Left ventricle myocardium inferior (tissue), 1 donor: ENCODE measurements at regions not wholly inside any gene's neighbourhood (a gene's known extent, or its start where the extent isn't known, plus 50 kb on each side); places are given as distances from the start of the nearest gene placed in this dataset.
"Not testable (repeated sequence)": the region's sequence is repeated elsewhere in the genome, so short reads cannot be mapped to it uniquely, and the experiment has no call there.

Experiments used
- DNase-seq: peaks from one replicate; pipeline ENCODE4 v3.0.0-alpha.2; 2020
- H3K27ac ChIP-seq: fragments of 200-600 bp; replicated peaks from 2 replicates; pipeline ENCODE4 v1.8.0; 2021
- H3K27me3 ChIP-seq: fragments of 200-600 bp; 2 replicates; pipeline ENCODE4 v1.8.0; 2021; ENCODE audit warnings: low read depth
- H3K36me3 ChIP-seq: fragments of 200-600 bp; 2 replicates; pipeline ENCODE4 v1.8.0; 2021
- H3K4me1 ChIP-seq: fragments of 200-600 bp; 2 replicates; pipeline ENCODE4 v1.8.0; 2021
- H3K4me3 ChIP-seq: fragments of 200-600 bp; 2 replicates; pipeline ENCODE4 v1.8.0; 2021; ENCODE audit warnings: mild to moderate bottlenecking, moderate library complexity
- H3K9me3 ChIP-seq: fragments of 200-600 bp; replicated peaks from 2 replicates; pipeline ENCODE4 v1.8.0; 2021
- intact Hi-C: fragments of 100-400 bp; cut with micrococcal nuclease; formaldehyde crosslinking; loops from one replicate; pipeline ENCODE4 v1.11.0; 2022
- TF ChIP-seq, protein P1 (sequence below): fragments of 200-600 bp; IDR thresholded peaks from 2 replicates; pipeline ENCODE4 v1.8.0; 2021; ENCODE audit warnings: antibody characterized with exemption, mild to moderate bottlenecking, borderline replicate concordance
- donor health status: DM: no; HTN: yes; CAD: no; lungs with severe emphysema.

DNA sequence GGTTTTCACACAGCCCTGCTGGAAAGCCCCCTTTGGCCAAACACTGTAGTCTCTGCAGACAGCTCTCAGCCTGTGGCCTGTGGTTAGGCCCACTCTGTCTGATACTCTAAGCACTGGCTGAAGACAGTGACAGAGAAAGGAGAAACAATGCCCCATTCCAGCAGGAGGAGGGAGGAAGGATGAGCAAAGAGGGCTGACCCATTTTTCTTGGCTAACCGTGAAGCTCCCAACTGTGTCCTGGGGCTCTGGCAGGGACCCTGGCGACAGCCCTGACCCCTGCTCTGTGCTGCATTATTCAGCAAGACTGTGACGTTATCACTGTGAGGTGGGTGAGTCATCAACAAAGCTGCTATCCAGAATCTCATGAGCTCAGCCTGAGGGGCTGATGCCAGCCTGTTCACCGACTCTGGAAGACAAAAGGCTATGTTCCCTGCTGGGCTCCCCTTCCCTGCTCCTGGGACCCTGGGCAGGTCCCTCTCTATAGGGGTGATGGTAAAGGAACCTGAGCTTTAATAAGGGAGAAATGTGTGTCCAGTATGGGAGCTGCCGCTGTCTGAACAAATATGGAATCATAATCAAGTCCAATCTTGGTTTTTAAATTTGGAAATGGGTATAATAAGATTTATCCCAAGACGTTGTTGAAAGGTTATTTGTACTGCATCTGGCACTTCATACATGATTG lies 107.0 kb downstream of the RHOU start:
- Histone ChIP-seq H3K4me1 (peaks cover 18% of the 10 kb centered on the region), H3K36me3 (no peaks in the 10 kb centered on the region), H3K9me3 (peaks cover 8% of the 10 kb centered on the region), H3K27ac (no peak overlapping the region), H3K27me3 (no peaks in the 10 kb centered on the region), H3K4me3 (no peak overlapping the region)
- TF ChIP-seq, protein P1, sequence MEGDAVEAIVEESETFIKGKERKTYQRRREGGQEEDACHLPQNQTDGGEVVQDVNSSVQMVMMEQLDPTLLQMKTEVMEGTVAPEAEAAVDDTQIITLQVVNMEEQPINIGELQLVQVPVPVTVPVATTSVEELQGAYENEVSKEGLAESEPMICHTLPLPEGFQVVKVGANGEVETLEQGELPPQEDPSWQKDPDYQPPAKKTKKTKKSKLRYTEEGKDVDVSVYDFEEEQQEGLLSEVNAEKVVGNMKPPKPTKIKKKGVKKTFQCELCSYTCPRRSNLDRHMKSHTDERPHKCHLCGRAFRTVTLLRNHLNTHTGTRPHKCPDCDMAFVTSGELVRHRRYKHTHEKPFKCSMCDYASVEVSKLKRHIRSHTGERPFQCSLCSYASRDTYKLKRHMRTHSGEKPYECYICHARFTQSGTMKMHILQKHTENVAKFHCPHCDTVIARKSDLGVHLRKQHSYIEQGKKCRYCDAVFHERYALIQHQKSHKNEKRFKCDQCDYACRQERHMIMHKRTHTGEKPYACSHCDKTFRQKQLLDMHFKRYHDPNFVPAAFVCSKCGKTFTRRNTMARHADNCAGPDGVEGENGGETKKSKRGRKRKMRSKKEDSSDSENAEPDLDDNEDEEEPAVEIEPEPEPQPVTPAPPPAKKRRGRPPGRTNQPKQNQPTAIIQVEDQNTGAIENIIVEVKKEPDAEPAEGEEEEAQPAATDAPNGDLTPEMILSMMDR: no peak
- DNase-seq: no peak
- intact Hi-C loops: no loop called here

DNA sequence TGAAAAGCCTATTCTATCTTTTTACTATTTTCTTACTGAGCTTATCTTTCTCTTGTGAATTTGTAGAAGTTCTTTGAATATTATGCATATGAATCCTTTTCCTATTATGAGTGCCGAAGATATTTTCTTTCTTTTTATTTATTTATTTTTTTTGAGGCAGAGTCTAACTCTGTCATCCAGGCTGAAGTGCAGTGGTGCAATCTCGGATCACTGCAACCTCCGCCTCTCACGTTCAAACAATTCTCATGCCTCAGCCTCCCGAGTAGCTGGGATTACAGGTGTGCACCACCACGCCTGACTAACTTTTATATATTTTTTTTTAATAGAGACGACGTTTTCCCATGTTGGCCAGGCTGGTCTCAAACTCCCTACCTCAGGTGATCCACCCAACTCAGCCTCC lies 109.8 kb downstream of the RHOU start:
- no peak for DNase-seq
- Histone ChIP-seq H3K4me1 (peaks cover 13% of the 10 kb centered on the region), H3K27me3 (no peaks in the 10 kb centered on the region), H3K9me3 (peaks cover 8% of the 10 kb centered on the region), H3K4me3 (no peak overlapping the region), H3K36me3 (no peaks in the 10 kb centered on the region), H3K27ac (no peak overlapping the region)
- TF ChIP-seq, protein P1: no peak
- intact Hi-C loops: no loop called here

DNA sequence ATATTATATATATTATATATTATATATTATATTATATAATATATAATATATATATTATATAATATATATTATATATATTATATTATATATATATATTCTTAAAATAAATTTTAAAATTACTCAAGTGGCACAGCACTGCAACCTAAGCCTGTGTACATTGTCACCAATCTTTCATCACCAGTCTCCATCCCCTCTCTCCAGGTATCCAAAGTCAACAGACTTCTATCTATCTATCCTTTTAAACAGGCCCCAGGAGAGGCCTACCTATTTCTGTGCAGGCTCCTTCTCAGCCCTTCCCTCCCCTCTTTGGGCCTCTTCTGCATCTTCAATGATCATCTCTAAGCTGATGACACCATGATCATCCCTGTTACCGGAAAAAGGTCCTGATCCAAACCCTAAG lies 111.7 kb downstream of the RHOU start:
- Histone ChIP-seq H3K9me3 (peaks cover 8% of the 10 kb centered on the region), H3K4me1 (peaks cover 13% of the 10 kb centered on the region), H3K27ac (no peak overlapping the region), H3K4me3 (no peak overlapping the region), H3K36me3 (no peaks in the 10 kb centered on the region), H3K27me3 (no peaks in the 10 kb centered on the region)
- intact Hi-C loops: no loop called here
- DNase-seq: no peak
- TF ChIP-seq, protein P1: no peak

DNA sequence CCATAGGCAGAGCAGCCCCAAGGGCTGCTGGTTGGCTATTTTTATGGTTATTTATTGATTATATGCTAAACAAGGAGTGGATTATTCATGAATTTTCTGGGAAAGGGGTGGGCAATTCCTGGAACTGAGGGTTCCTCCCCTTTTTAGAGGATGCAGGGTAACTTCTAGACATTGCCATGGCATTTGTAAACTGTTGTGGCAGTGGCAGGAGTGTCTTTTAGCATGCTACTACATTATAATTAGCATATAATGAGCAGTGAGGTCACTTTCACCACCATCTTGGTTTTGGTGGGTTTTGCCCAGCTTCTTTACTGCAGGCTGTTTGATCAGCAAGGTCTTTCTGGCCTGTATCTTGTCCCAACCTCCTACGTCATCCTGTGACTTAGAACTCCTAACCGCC lies 112.2 kb downstream of the RHOU start:
- peaks cover 13% of the 10 kb centered on the region for H3K4me1 ChIP-seq
- H3K36me3 ChIP-seq, H3K27me3 ChIP-seq, DNase-seq, H3K27ac ChIP-seq, H3K4me3 ChIP-seq, intact Hi-C loops, H3K9me3 ChIP-seq: not testable (repeated sequence)

DNA sequence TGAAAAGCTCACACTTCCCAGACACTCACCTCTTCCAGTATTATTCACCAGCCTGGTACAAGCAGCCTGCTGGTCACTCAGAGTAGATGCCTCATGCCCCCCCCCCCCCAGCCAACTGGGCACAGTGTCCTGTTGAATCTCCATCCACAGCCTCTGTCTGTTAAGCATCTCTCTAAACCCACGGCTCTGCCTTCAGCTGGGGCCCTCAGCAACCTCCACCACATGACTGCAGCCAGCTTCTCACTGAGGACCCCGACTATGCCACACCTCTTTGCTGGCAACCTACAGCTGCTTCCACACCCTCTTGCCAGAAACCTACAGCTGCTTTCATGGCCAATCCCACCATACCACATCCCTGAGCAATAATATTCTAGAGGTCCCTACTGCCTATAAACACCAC lies 113.1 kb downstream of the RHOU start:
- DNase-seq: no peak
- Histone ChIP-seq H3K4me3 (no peak overlapping the region), H3K9me3 (no peaks in the 10 kb centered on the region), H3K27ac (no peak overlapping the region), H3K27me3 (no peaks in the 10 kb centered on the region), H3K4me1 (peaks cover 13% of the 10 kb centered on the region), H3K36me3 (no peaks in the 10 kb centered on the region)
- intact Hi-C loops: no loop called here
- TF ChIP-seq, protein P1: no peak

DNA sequence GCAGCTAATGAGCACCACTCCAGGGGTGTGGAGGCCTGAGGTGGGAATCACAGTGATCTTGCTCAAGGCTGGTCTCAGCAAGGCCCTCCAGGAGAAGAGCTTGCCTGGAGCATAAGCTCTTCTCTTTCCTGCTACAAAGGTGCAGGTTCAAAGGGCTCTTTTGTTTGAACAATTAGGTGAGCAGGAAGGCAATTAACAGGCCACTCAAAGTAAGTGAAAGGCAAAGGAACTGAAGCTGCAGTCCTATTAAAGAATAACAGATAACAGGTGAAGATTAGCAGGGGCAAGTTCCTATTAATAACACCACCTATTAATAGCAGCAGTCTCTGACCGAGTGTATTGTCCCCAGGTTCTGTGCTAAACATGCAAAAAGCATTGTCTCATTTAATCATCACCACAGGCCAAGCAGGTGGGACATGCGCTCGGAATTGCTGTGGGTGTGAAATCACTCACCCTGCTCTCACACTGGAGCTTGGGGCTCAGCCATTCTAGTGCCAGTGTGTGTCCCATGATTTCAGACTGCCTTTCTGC lies 113.8 kb downstream of the RHOU start:
- intact Hi-C loops: no loop called here
- Histone ChIP-seq H3K36me3 (no peaks in the 10 kb centered on the region), H3K4me3 (no peak overlapping the region), H3K27ac (no peak overlapping the region), H3K4me1 (peaks cover 13% of the 10 kb centered on the region), H3K9me3 (no peaks in the 10 kb centered on the region), H3K27me3 (no peaks in the 10 kb centered on the region)
- DNase-seq: no peak
- TF ChIP-seq, protein P1: no peak
